GM12878 (cell line): ENCODE measurements at regions not wholly inside any gene's neighbourhood (a gene's known extent, or its start where the extent isn't known, plus 50 kb on each side); places are given as distances from the start of the nearest gene placed in this dataset.

Source experiments
- ATAC-seq: fragments of 200-7000 bp; cut with Tn5 transposase; 3 replicates; pipeline ENCODE4 v1.9.1; 2020; ENCODE audit warnings: mild to moderate bottlenecking, moderate library complexity
- BruUV-seq: library from RNA; stranded (reverse); fragments of 400-500 nt; replicated peaks from 2 replicates; lab custom pipeline; 2021; lab: Mats Ljungman, UMichigan
- CTCF ChIA-PET: fragments of 300-600 bp; sonication (Branson Sonifier 250); formaldehyde crosslinking; extraction: SDS; loops from one replicate; lab custom pipeline; 2021; ENCODE audit warnings: inconsistent platforms; lab: Yijun Ruan, JAX
- POLR2A ChIA-PET: fragments of 350-600 bp; formaldehyde crosslinking; extraction: SDS; loops from one replicate; lab custom pipeline; 2021; ENCODE audit warnings: inconsistent platforms; lab: Charles Lee
- RAD21 ChIA-PET: fragments of 300-600 bp; sonication (Branson Sonifier 250); formaldehyde crosslinking; loops from one replicate; lab custom pipeline; 2023; ENCODE audit warnings: antibody characterized with exemption; ENCODE audit not compliant: unreplicated experiment; lab: Charles Lee
- SMC1A ChIA-PET: fragments of 300-600 bp; sonication (Branson Sonifier 250); formaldehyde crosslinking; loops from one replicate; lab custom pipeline; 2023; ENCODE audit not compliant: unreplicated experiment, uncharacterized antibody; lab: Charles Lee
- DNase-seq: peaks from one replicate; pipeline ENCODE4 v3.0.0-alpha.2; 2011; ENCODE audit warnings: low read depth, low spot score
- FAIRE-seq: peaks from 3 replicates; lab custom pipeline; 2011; peaks lifted over from hg19 to GRCh38; lab: Jason Lieb, UNC
- H2AFZ ChIP-seq: 2 replicates; pipeline ENCODE4 v1.6.0; 2011; ENCODE audit warnings: low read depth, low read length, control low read depth; ENCODE audit not compliant: control insufficient read depth
- H3K27ac ChIP-seq: 2 replicates; pipeline ENCODE4 v1.5.1; 2011; ENCODE audit warnings: control low read depth; ENCODE audit not compliant: control insufficient read depth, insufficient read depth
- H3K27me3 ChIP-seq, 2 experiments: replicated peaks in 1 of 2; 2 replicates each; pipeline versions ENCODE4 v1.6.0 to v1.6.1; 2011; ENCODE audit warnings: low read length in 1 of 2; ENCODE audit not compliant: control insufficient read depth in 2 of 2, insufficient read depth in 2 of 2
- H3K36me3 ChIP-seq, 2 experiments: 2 replicates each; pipeline ENCODE4 v1.5.1; 2011; ENCODE audit warnings: low read length in 1 of 2; ENCODE audit not compliant: control insufficient read depth in 2 of 2, insufficient read depth in 2 of 2
- H3K4me1 ChIP-seq: 2 replicates; pipeline ENCODE4 v1.6.1; 2011; ENCODE audit warnings: mild to moderate bottlenecking, low read length, moderate library complexity, mixed read lengths; ENCODE audit not compliant: control insufficient read depth, insufficient read depth
- H3K4me2 ChIP-seq: 2 replicates; pipeline ENCODE4 v1.6.0; 2011; ENCODE audit warnings: control low read depth; ENCODE audit not compliant: control insufficient read depth, insufficient read depth
- H3K4me3 ChIP-seq: fragments of 200-600 bp; sonication (generic); 2 replicates; pipeline ENCODE4 v1.5.1; 2016
- H3K79me2 ChIP-seq: 2 replicates; pipeline ENCODE4 v1.6.0; 2011; ENCODE audit warnings: low read length; ENCODE audit not compliant: control insufficient read depth, insufficient read depth
- H3K9ac ChIP-seq: 2 replicates; pipeline ENCODE4 v1.8.0; 2011; ENCODE audit warnings: low read length, control low read depth, mixed read lengths; ENCODE audit not compliant: control insufficient read depth, insufficient read depth
- H3K9me3 ChIP-seq: replicated peaks from 3 replicates; pipeline ENCODE4 v1.5.1; 2011; ENCODE audit warnings: mild to moderate bottlenecking, low read length; ENCODE audit not compliant: control insufficient read depth, insufficient read depth
- H4K20me1 ChIP-seq: 2 replicates; pipeline ENCODE4 v1.6.0; 2011; ENCODE audit not compliant: control insufficient read depth, insufficient read depth
- BACH1 ChIP-seq: fragments of 450-650 bp; IDR thresholded peaks from 2 replicates; pipeline ENCODE4 v1.6.1; 2017; ENCODE audit warnings: mild to moderate bottlenecking, borderline replicate concordance
- CBX3 ChIP-seq: fragments of 200-600 bp; sonication (generic); IDR thresholded peaks from 2 replicates; pipeline ENCODE4 v1.6.1; 2016; ENCODE audit warnings: low read depth, borderline replicate concordance
- EGR1 ChIP-seq, 2 experiments: IDR thresholded peaks; 1 replicate in 1 of 2; 2 replicates in 1 of 2; pipeline ENCODE4 v1.6.1; 2011 to 2012; ENCODE audit warnings: low read depth in 2 of 2, low read length in 2 of 2, borderline replicate concordance in 1 of 2, mild to moderate bottlenecking in 1 of 2, moderate library complexity in 1 of 2
- ETV6 ChIP-seq, 2 experiments: fragments of 450-650 bp in 1 of 2; IDR thresholded peaks in 1 of 2; conservative IDR thresholded peaks in 1 of 2; 2 replicates each; pipeline ENCODE4 v1.6.1; 2014; ENCODE audit warnings: antibody characterized with exemption in 1 of 2, borderline replicate concordance in 1 of 2, low read depth in 1 of 2, mild to moderate bottlenecking in 1 of 2, moderate library complexity in 1 of 2
- FOS ChIP-seq: IDR thresholded peaks from 3 replicates; pipeline ENCODE4 v1.6.1; 2011; ENCODE audit warnings: borderline replicate concordance; ENCODE audit not compliant: insufficient read length; ENCODE audit errors: extremely low read depth
- FOXM1 ChIP-seq: IDR thresholded peaks from 2 replicates; pipeline ENCODE4 v1.6.1; 2012; ENCODE audit warnings: low read depth, mild to moderate bottlenecking, inconsistent platforms, low read length, moderate library complexity
- NBN ChIP-seq: fragments of 450-650 bp; IDR thresholded peaks from 2 replicates; pipeline ENCODE4 v1.6.1; 2016
- NFYA ChIP-seq: IDR thresholded peaks from 2 replicates; pipeline ENCODE4 v1.6.1; 2011; ENCODE audit warnings: low read depth, mild to moderate bottlenecking, low read length, improper control_type of control experiment, borderline replicate concordance
- POLR2AphosphoS2 ChIP-seq: IDR thresholded peaks from 2 replicates; pipeline ENCODE4 v1.6.1; 2011; ENCODE audit warnings: low read depth, mild to moderate bottlenecking, low read length, improper control_type of control experiment, moderate library complexity
- SMARCA5 ChIP-seq: fragments of 450-650 bp; IDR thresholded peaks from 2 replicates; pipeline ENCODE4 v1.6.1; 2017; ENCODE audit warnings: mild to moderate bottlenecking
- ZNF207 ChIP-seq: fragments of 450-650 bp; IDR thresholded peaks from 2 replicates; pipeline ENCODE4 v1.6.1; 2014; ENCODE audit warnings: antibody characterized with exemption, mild to moderate bottlenecking, borderline replicate concordance
- WGBS: methylation state at CpG from one replicate; pipeline ENCODE4 v1.1.6; 2016; ENCODE audit warnings: low lambda C conversion rate; ENCODE audit not compliant: insufficient replicate concordance, insufficient coverage; ENCODE audit errors: missing lambda C conversion rate; 5-methylcytosine and 5-hydroxymethylcytosine counted together
- in situ Hi-C: fragments of 300-500 bp; cut with MboI; formaldehyde crosslinking; loops from 9 replicates; pipeline ENCODE4 v1.14.3; 2018; ENCODE audit warnings: mixed read lengths
- intact Hi-C: fragments of 100-400 bp; cut with micrococcal nuclease; formaldehyde crosslinking; loops from one replicate; pipeline ENCODE4 v1.14.2; 2022; ENCODE audit not compliant: unreplicated experiment
- TF ChIP-seq, protein P1 (sequence below): IDR thresholded peaks from 2 replicates; pipeline ENCODE4 v1.6.1; 2011; ENCODE audit warnings: borderline replicate concordance, low read depth, mild to moderate bottlenecking, moderate library complexity, low read length; ENCODE audit not compliant: insufficient read depth, poor library complexity, severe bottlenecking
- TF ChIP-seq, protein P2 (sequence below): fragments of 450-650 bp; IDR thresholded peaks from 2 replicates; pipeline ENCODE4 v1.6.1; 2017; ENCODE audit warnings: low read depth, mild to moderate bottlenecking, moderate library complexity
- TF ChIP-seq, protein P3 (sequence below): fragments of 450-650 bp; IDR thresholded peaks from 2 replicates; pipeline ENCODE4 v1.6.1; 2018; ENCODE audit warnings: borderline replicate concordance, mild to moderate bottlenecking; ENCODE audit not compliant: partially characterized antibody

DNA sequence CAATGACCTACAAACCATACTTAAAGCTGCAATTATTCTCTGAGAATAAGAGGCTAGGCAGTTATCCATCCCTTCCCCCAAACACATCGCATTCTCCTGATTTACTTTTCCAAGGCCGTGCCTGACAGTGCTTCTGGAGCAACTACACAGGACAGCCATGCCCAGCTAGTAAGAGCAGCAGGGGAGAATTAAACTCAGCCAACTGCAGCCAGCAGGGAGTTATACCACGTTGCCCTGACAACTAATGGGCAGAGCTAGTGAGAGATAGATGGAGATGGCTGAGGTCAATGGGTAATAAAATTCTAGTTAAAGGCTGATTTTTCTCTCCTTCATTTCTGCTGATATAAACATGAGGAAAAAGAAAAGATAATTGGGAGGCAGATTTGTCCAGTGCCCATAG, 193.8 kb upstream of the PPP2R3A start:
- Histone ChIP-seq H3K27me3 (no peaks in the 10 kb centered on the region), H3K27ac (no peak overlapping the region), H2AFZ (no peak overlapping the region), H3K4me3 (no peak overlapping the region), H3K79me2 (no peaks in the 10 kb centered on the region), H3K9me3 (no peaks in the 10 kb centered on the region), H3K36me3 (no peaks in the 10 kb centered on the region), H3K4me2 (no peak overlapping the region), H4K20me1 (no peaks in the 10 kb centered on the region), H3K9ac (no peak overlapping the region), H3K4me1 (no peaks in the 10 kb centered on the region)
- ChIA-PET SMC1A (no interaction called here), POLR2A (no interaction called here), CTCF (no interaction called here), RAD21 (no interaction called here)
- DNase-seq (no peak), FAIRE-seq (no peak), ATAC-seq (no peak)
- WGBS: 0% methylated on average over 3 of the region's 3 CpGs
- TF ChIP-seq, protein P1, sequence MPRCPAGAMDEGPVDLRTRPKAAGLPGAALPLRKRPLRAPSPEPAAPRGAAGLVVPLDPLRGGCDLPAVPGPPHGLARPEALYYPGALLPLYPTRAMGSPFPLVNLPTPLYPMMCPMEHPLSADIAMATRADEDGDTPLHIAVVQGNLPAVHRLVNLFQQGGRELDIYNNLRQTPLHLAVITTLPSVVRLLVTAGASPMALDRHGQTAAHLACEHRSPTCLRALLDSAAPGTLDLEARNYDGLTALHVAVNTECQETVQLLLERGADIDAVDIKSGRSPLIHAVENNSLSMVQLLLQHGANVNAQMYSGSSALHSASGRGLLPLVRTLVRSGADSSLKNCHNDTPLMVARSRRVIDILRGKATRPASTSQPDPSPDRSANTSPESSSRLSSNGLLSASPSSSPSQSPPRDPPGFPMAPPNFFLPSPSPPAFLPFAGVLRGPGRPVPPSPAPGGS: no peak
- no peak for TF ChIP-seq NFYA
- no peak for TF ChIP-seq EGR1 (IDR thresholded peaks at IDR 0.05; ENCODE audit: borderline replicate concordance in 1 of 2, low read depth in 2 of 2, low read length in 2 of 2)
- TF ChIP-seq ETV6 (conservative IDR thresholded peaks at IDR 0.05 in 1 of 2, IDR thresholded peaks at IDR 0.05 in 1 of 2; ENCODE audit: borderline replicate concordance in 1 of 2, low read depth in 1 of 2): no peak
- TF ChIP-seq CBX3: no peak
- TF ChIP-seq, protein P2, sequence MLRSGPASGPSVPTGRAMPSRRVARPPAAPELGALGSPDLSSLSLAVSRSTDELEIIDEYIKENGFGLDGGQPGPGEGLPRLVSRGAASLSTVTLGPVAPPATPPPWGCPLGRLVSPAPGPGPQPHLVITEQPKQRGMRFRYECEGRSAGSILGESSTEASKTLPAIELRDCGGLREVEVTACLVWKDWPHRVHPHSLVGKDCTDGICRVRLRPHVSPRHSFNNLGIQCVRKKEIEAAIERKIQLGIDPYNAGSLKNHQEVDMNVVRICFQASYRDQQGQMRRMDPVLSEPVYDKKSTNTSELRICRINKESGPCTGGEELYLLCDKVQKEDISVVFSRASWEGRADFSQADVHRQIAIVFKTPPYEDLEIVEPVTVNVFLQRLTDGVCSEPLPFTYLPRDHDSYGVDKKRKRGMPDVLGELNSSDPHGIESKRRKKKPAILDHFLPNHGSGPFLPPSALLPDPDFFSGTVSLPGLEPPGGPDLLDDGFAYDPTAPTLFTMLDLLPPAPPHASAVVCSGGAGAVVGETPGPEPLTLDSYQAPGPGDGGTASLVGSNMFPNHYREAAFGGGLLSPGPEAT: no peak
- TF ChIP-seq NBN: no peak
- TF ChIP-seq, protein P3, sequence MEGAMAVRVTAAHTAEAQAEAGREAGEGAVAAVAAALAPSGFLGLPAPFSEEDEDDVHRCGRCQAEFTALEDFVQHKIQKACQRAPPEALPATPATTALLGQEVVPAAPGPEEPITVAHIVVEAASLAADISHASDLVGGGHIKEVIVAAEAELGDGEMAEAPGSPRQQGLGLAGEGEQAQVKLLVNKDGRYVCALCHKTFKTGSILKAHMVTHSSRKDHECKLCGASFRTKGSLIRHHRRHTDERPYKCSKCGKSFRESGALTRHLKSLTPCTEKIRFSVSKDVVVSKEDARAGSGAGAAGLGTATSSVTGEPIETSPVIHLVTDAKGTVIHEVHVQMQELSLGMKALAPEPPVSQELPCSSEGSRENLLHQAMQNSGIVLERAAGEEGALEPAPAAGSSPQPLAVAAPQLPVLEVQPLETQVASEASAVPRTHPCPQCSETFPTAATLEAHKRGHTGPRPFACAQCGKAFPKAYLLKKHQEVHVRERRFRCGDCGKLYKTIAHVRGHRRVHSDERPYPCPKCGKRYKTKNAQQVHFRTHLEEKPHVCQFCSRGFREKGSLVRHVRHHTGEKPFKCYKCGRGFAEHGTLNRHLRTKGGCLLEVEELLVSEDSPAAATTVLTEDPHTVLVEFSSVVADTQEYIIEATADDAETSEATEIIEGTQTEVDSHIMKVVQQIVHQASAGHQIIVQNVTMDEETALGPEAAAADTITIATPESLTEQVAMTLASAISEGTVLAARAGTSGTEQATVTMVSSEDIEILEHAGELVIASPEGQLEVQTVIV: no peak
- no peak for TF ChIP-seq FOXM1
- TF ChIP-seq BACH1: no peak
- no peak for TF ChIP-seq FOS
- no peak for TF ChIP-seq ZNF207
- no peak for TF ChIP-seq SMARCA5
- no peak for TF ChIP-seq POLR2AphosphoS2
- intact Hi-C loops: no loop called here
- no TSS peak for BruUV-seq
- in situ Hi-C loops: no loop called here
